NCI-H187 (cell line): ENCODE measurements at regions not wholly inside any gene's neighbourhood (a gene's known extent, or its start where the extent isn't known, plus 50 kb on each side); places are given as distances from the start of the nearest gene placed in this dataset.
"Not testable (repeated sequence)": the region's sequence is repeated elsewhere in the genome, so short reads cannot be mapped to it uniquely, and the experiment has no call there.

Source experiments
- DNase-seq, 2 experiments: peaks; one replicate each; lab custom pipeline; 2025; lab: John Stamatoyannopoulos, UW

- no peak for DNase-seq
Measured at GRCh38 chr12:5264006-5264405, 167.9 kb upstream of the NTF3 start.

- no peak for DNase-seq
Measured at GRCh38 chr12:5267603-5268423, 164.1 kb upstream of the NTF3 start.

- peak; percentile 36 to 58 for DNase-seq
Measured at GRCh38 chr12:5268424-5269210, 163.3 kb upstream of the NTF3 start.

- no peak for DNase-seq
Measured at GRCh38 chr12:5269846-5270245, 162.1 kb upstream of the NTF3 start.

- DNase-seq = no peak
Measured at GRCh38 chr12:5272018-5272785, 159.7 kb upstream of the NTF3 start.

GRCh38 chr12:5273709-5274108 lies 158.2 kb upstream of the NTF3 start:
- DNase-seq = no peak

GRCh38 chr12:5276327-5276880 lies 155.5 kb upstream of the NTF3 start:
- DNase-seq = no peak

- no peak for DNase-seq
Measured at GRCh38 chr12:5280086-5280485, 151.8 kb upstream of the NTF3 start.

- DNase-seq = not testable (repeated sequence)
Measured at GRCh38 chr12:5290368-5290767, 141.5 kb upstream of the NTF3 start.

- no peak for DNase-seq
Measured at GRCh38 chr12:5292651-5293050, 139.3 kb upstream of the NTF3 start.

GRCh38 chr12:5293773-5294172 lies 138.1 kb upstream of the NTF3 start:
- no peak for DNase-seq

GRCh38 chr12:5294274-5295070 lies 137.4 kb upstream of the NTF3 start:
- DNase-seq = no peak

- no peak for DNase-seq
Measured at GRCh38 chr12:5295151-5295550, 136.8 kb upstream of the NTF3 start.

GRCh38 chr12:5295996-5296395 lies 135.9 kb upstream of the NTF3 start:
- DNase-seq = no peak

GRCh38 chr12:5301539-5301938 lies 130.4 kb upstream of the NTF3 start:
- DNase-seq = no peak

- no peak for DNase-seq
Measured at GRCh38 chr12:5305425-5305824, 126.5 kb upstream of the NTF3 start.

- DNase-seq = no peak
Measured at GRCh38 chr12:5305886-5306545, 125.9 kb upstream of the NTF3 start.

GRCh38 chr12:5307065-5307464 lies 124.8 kb upstream of the NTF3 start:
- DNase-seq = no peak

GRCh38 chr12:5308216-5308615 lies 123.7 kb upstream of the NTF3 start:
- no peak for DNase-seq

- DNase-seq = no peak
Measured at GRCh38 chr12:5308996-5309395, 122.9 kb upstream of the NTF3 start.

- no peak for DNase-seq
Measured at GRCh38 chr12:5309654-5310053, 122.3 kb upstream of the NTF3 start.
